Hepatocyte (in vitro differentiated cells): ENCODE measurements at regions not wholly inside any gene's neighbourhood (a gene's known extent, or its start where the extent isn't known, plus 50 kb on each side); places are given as distances from the start of the nearest gene placed in this dataset.

Experiments
- DNase-seq: peaks from one replicate; pipeline ENCODE4 v3.0.0-alpha.2; 2016; ENCODE audit warnings: low spot score
- H2AFZ ChIP-seq: fragments of 200-600 bp; sonication (generic); 2 replicates; pipeline ENCODE4 v1.6.0; 2016; ENCODE audit warnings: antibody characterized with exemption, mild to moderate bottlenecking
- H3K27ac ChIP-seq: fragments of 200-600 bp; sonication (generic); 2 replicates; pipeline ENCODE4 v1.5.1; 2016; ENCODE audit warnings: mild to moderate bottlenecking
- H3K27me3 ChIP-seq: fragments of 200-600 bp; sonication (generic); 2 replicates; pipeline ENCODE4 v1.6.1; 2016
- H3K36me3 ChIP-seq: fragments of 200-600 bp; sonication (generic); replicated peaks from 2 replicates; pipeline ENCODE4 v1.5.1; 2016; ENCODE audit warnings: low read depth; ENCODE audit not compliant: insufficient read depth
- H3K4me1 ChIP-seq: fragments of 200-600 bp; sonication (generic); 2 replicates; pipeline ENCODE4 v1.5.1; 2016; ENCODE audit warnings: mild to moderate bottlenecking, moderate library complexity; ENCODE audit not compliant: insufficient read depth
- H3K4me2 ChIP-seq: fragments of 200-600 bp; sonication (generic); 2 replicates; pipeline ENCODE4 v1.6.0; 2016
- H3K4me3 ChIP-seq: fragments of 200-600 bp; sonication (generic); 2 replicates; pipeline ENCODE4 v1.5.1; 2016; ENCODE audit warnings: mild to moderate bottlenecking
- H3K79me2 ChIP-seq: fragments of 200-600 bp; sonication (generic); 2 replicates; pipeline ENCODE4 v1.6.0; 2017; ENCODE audit warnings: mild to moderate bottlenecking
- H3K9me2 ChIP-seq: fragments of 200-600 bp; sonication (generic); replicated peaks from 2 replicates; pipeline ENCODE4 v1.6.0; 2017; ENCODE audit warnings: mild to moderate bottlenecking; ENCODE audit not compliant: insufficient read depth
- H3K9me3 ChIP-seq: fragments of 200-600 bp; sonication (generic); 2 replicates; pipeline ENCODE4 v1.5.1; 2016; ENCODE audit warnings: low read depth, mild to moderate bottlenecking
- H4K20me1 ChIP-seq: fragments of 200-600 bp; sonication (generic); 2 replicates; pipeline ENCODE4 v1.6.0; 2016; ENCODE audit warnings: mild to moderate bottlenecking; ENCODE audit not compliant: insufficient read depth, poor library complexity, severe bottlenecking
- EZH2 ChIP-seq: fragments of 200-600 bp; sonication (generic); IDR thresholded peaks from 2 replicates; pipeline ENCODE4 v1.6.1; 2016; ENCODE audit warnings: antibody characterized with exemption, mild to moderate bottlenecking, borderline replicate concordance
- EZH2phosphoT487 ChIP-seq: fragments of 200-600 bp; sonication (generic); IDR thresholded peaks from one replicate; pipeline ENCODE4 v1.6.1; 2018; ENCODE audit warnings: antibody characterized with exemption, mild to moderate bottlenecking, low read depth, moderate library complexity; ENCODE audit not compliant: unreplicated experiment, severe bottlenecking
- WGBS: methylation state at CpG from one replicate; pipeline ENCODE4 v1.1.6; 2016; ENCODE audit warnings: low lambda C conversion rate; ENCODE audit errors: missing lambda C conversion rate; 5-methylcytosine and 5-hydroxymethylcytosine counted together
- TF ChIP-seq, protein P1 (sequence below): fragments of 200-600 bp; sonication (generic); IDR thresholded peaks from 2 replicates; pipeline ENCODE4 v1.5.1; 2016; ENCODE audit warnings: antibody characterized with exemption, mild to moderate bottlenecking; ENCODE audit not compliant: poor library complexity

DNA sequence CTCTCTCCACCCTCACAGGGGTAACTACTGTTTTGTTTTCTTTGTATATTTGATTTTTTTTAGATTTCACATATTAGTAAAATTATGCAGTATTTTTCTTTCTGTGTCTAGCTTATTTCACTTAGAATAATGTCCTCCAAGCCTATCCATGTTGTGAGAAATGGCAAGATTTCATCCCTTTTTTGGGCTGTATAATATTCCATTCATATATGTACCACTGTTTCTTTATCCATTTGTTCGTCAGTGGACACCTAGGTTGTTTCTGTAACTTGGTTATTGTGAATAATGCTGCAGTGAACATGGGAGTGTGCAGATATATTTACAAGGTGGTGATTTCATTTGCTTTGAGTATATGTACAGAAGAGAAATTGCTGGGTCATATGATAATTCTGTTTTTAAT is 144.0 kb upstream of the CHD1 start:
- no peak for TF ChIP-seq EZH2
- TF ChIP-seq, protein P1, sequence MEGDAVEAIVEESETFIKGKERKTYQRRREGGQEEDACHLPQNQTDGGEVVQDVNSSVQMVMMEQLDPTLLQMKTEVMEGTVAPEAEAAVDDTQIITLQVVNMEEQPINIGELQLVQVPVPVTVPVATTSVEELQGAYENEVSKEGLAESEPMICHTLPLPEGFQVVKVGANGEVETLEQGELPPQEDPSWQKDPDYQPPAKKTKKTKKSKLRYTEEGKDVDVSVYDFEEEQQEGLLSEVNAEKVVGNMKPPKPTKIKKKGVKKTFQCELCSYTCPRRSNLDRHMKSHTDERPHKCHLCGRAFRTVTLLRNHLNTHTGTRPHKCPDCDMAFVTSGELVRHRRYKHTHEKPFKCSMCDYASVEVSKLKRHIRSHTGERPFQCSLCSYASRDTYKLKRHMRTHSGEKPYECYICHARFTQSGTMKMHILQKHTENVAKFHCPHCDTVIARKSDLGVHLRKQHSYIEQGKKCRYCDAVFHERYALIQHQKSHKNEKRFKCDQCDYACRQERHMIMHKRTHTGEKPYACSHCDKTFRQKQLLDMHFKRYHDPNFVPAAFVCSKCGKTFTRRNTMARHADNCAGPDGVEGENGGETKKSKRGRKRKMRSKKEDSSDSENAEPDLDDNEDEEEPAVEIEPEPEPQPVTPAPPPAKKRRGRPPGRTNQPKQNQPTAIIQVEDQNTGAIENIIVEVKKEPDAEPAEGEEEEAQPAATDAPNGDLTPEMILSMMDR: no peak

DNA sequence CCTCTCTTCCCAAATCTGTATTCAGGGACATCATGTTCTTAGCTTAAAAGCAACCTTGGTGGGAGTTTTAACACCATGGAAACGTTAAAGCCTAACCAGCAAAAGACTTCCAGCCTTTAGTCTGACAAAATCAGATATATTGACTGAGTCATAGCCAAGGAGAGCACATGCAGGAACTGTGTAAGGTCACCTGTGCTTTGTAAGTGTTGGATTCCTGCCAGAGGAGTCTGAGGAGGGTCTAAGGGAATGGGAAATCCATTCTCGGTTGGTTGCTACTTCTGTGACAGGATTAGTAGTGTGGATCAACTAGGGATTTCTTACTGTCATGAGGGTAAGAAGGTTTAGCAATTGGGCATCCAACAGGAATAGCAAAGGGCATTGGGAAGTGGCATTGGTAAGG is 142.0 kb upstream of the CHD1 start:
- H3K9me2 ChIP-seq: no peaks in the 10 kb centered on the region
- H3K4me2 ChIP-seq: no peak overlapping the region
- no peaks in the 10 kb centered on the region for H3K4me1 ChIP-seq
- H3K27me3 ChIP-seq: no peaks in the 10 kb centered on the region
- H3K36me3 ChIP-seq: no peaks in the 10 kb centered on the region
- TF ChIP-seq, protein P1: no peak
- no peak for TF ChIP-seq EZH2
- no peak for TF ChIP-seq EZH2phosphoT487
- no peak overlapping the region for H3K27ac ChIP-seq
- no peak overlapping the region for H2AFZ ChIP-seq
- H4K20me1 ChIP-seq: no peaks in the 10 kb centered on the region
- peak; percentile 14 for DNase-seq
- H3K4me3 ChIP-seq: no peak overlapping the region
- H3K9me3 ChIP-seq: no peaks in the 10 kb centered on the region
- no peaks in the 10 kb centered on the region for H3K79me2 ChIP-seq
- WGBS: 68% methylated on average over 2 of the region's 2 CpGs

More for the DNA sequence above, 144.0 kb upstream of the CHD1 start:
- Histone ChIP-seq H3K4me2 (no peak overlapping the region), H3K36me3 (no peaks in the 10 kb centered on the region), H2AFZ (no peak overlapping the region), H4K20me1 (no peaks in the 10 kb centered on the region), H3K4me1 (no peaks in the 10 kb centered on the region), H3K4me3 (no peak overlapping the region), H3K79me2 (no peaks in the 10 kb centered on the region), H3K9me3 (no peaks in the 10 kb centered on the region), H3K9me2 (no peaks in the 10 kb centered on the region), H3K27ac (no peak overlapping the region), H3K27me3 (no peaks in the 10 kb centered on the region)
- no peak for DNase-seq
- 93% methylated on average over 1 of the region's 1 CpG for WGBS

DNA sequence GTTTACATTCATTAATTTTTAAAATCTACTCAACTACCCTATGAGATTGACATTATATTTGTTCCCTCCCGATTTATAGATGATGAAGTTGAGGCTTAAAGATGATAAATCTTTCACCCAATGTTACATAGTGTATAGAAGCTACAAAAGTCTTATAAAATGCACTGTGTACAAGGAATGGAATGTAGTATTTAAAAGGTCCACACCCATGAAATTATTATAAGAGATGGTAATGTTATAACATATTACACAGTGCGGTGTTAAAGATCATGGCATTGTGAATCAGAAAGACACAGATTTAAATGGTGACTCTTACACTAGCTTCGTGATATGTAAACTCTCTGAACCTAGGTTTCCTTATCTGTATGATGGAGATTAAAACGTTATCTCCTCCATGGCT is 141.6 kb upstream of the CHD1 start:
- Histone ChIP-seq H3K9me2 (no peaks in the 10 kb centered on the region), H3K4me3 (no peak overlapping the region), H3K4me1 (no peaks in the 10 kb centered on the region), H2AFZ (no peak overlapping the region), H4K20me1 (no peaks in the 10 kb centered on the region), H3K4me2 (no peak overlapping the region), H3K36me3 (no peaks in the 10 kb centered on the region), H3K79me2 (no peaks in the 10 kb centered on the region), H3K27me3 (no peaks in the 10 kb centered on the region), H3K27ac (no peak overlapping the region), H3K9me3 (no peaks in the 10 kb centered on the region)
- TF ChIP-seq, protein P1: no peak
- TF ChIP-seq EZH2 (no peak), EZH2phosphoT487 (no peak)
- WGBS: 70% methylated on average over 4 of the region's 4 CpGs
- DNase-seq: no peak
